HG03060 (cell line): ENCODE measurements at regions not wholly inside any gene's neighbourhood (a gene's known extent, or its start where the extent isn't known, plus 50 kb on each side); places are given as distances from the start of the nearest gene placed in this dataset.
"Not testable (repeated sequence)": the region's sequence is repeated elsewhere in the genome, so short reads cannot be mapped to it uniquely, and the experiment has no call there.

Experiments
- ATAC-seq: cut with Tn5 transposase; IDR thresholded peaks from one replicate; pipeline ENCODE4 v1.9.1; 2021; ENCODE audit warnings: low read depth, moderate number of reproducible peaks; ENCODE audit not compliant: unreplicated experiment

DNA sequence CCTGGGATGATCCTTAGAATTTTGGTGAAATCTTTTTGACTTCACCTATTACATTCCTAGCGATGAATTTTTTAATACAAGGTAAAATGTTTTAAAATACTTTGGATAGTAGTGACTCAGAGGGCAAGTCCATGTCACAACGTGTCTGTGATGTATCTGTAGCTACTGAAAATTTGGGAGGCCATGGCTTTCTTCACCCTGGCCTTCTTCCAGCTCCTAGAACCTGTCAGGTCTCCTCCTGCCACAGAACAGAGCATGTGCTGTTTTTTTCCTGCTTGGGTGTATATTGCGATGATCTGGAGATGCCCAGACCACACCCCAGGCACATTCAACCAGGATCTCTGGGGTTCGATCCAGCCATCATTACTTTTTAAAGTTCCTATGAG, 194.4 kb downstream of the BTBD3 start:
- no peak for ATAC-seq

DNA sequence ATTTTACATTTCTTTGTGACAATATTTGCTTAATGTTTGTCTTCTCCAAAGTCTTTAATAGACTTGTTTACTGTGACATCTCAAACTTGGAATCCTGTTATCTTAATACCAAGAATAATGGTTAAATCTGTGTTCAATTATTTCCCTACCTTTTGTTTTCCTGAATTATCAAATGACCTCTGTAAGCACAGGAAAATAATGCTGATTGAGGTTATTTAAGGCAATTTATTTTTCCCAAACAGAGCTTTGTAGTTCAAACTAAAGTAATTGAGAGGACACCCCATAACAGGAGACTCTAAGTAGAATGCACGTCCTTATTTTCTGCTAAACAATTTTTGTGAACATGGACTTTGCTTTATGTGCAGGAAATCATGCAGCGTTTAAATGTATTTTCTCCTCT, 195.0 kb downstream of the BTBD3 start:
- no peak for ATAC-seq

DNA sequence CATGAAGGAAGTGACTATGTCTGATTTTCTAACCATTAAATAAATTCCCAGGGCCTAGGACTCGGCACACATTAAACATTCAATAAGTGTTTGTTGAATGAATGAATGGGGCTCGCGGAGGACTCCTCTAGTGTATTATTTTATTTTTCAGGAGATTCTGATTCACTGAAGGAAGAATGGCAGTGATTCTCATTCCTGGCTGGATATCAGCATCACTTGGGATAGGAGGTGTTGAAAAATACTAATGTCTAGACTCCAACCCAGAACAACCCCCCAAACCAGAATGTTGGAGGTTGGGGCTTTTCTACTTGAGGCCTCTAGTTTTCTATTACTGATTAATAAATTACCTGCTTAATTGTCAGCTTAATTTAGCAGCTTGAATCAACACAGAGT, 195.4 kb downstream of the BTBD3 start:
- no peak for ATAC-seq

DNA sequence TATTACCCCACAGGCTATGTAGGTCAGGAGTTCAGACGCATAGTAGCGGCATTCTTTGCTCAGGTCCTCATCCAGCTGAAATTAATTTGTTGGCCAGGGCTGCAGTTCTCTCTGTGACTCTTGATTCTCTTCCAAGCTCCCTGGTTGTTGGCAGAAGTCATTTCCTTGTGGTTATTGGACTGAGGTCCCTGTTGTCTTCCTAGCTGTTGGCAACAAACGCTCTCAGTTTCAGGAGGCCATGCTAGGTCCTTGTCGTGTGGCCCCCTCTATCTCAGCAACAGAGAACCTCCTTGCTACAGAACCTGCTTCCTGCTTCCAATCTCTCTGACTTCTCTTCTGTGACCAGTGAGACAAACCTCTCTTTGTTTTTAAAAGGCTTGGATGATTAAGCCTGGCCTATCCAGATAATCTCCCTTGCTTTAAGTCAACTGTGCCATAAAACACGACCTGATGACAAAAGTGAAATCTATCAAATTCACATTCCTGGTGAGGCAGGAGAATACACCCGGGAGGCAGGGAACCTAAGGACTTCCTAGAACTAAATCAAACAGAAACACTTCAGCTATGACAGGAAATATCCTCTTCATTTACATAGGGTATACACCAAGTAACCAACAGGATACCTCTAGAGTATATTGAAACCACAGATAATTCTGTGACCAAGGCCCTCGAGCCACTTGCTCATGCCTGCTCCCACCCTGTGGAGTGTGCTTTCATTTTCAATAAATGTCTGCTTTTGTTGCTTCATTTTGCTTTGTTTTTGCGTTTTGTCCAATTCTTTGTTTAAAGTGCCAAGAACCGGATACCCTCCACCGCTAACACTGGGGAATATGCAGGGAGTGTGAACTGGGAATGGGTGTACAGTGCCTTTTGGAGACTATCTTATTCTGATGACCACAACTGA, 196.0 kb downstream of the BTBD3 start:
- ATAC-seq = no peak

DNA sequence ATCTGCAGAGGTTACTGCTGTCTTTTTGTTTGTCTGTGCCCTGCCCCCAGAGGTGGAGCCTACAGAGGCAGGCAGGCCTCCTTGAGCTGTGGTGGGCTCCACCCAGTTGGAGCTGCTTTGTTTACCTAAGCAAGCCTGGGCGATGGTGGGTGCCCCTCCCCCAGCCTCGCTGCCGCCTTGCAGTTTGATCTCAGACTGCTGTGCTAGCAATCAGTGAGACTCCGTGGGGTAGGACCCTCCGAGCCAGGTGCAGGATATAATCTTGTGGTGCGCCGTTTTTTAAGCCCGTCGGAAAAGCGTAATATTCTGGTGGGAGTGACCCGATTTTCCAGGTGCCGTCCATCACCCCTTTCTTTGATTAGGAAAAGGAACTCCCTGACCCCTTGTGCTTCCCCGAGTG, 211.4 kb downstream of the BTBD3 start:
- not testable (repeated sequence) for ATAC-seq

DNA sequence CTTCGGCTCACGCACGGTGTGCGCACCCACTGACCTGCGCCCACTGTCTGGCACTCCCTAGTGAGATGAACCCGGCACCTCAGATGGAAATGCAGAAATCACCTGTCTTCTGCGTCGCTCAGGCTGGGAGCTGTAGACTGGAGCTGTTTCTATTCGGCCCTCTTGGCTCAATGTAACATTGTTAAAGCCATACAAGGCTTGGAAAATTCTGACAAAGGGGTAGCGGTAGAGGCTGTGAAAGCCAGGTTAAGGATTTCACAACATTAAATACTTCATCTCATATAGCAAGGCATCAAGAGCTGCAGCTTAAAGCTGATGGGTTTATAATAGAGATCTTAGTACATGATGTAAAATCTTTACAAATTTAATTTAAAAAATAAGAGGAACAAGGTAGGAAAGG, 211.8 kb downstream of the BTBD3 start:
- not testable (repeated sequence) for ATAC-seq

DNA sequence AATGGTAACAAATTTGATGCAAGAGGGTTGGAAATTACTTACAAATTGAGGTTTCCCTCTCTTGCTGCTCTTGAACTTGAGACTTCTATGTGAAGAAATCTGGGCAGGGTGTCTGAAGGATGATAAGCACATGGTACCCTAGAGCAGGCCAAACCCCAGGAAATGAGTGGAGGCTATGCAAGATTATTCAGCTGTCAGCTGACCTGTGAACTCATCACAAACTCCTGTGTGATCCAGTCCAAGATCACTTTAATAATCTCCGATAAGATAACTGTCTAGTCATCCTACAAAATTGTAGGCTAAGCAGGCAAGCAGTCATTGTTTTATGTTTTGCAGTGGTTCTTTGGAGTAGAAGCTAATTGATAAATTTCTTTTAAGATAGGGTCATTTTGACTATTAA, 213.1 kb downstream of the BTBD3 start:
- no peak for ATAC-seq

DNA sequence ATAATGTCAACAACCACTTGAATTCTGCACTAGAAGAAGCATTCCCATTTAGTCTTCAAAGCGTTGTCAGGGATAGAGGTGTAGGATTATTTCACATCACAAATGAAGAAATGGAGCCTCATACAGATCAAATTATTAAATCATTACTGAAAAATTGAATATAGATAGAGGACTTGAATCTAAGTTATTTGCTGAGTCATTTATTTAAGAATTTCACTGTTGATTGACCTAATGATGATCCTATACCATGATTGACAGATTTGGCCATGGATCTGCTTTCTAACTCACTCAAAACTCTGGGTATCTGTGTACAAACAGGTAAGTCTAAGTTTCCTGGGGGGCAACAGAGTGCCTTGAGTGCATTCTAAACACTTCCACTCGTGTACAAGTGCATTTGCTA, 215.9 kb downstream of the BTBD3 start:
- ATAC-seq = no peak

DNA sequence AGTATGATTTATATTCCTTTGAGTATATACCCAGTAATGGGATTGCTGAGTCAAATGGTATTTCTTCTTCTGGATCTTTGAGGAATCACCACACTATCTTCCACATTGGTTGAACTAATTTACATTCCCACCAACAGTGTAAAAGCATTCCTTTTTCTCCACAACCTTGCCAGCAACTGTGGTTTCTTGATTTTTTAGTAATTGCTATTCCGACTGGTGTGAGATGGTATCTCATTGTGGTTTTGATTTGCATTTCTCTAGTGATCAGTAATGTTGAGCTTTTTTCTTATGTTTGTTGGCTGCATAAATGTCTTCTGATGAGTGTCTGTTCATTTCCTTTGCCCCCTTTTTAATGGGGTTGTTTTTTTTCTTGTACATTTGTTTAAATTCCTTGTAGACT, 228.3 kb downstream of the BTBD3 start:
- ATAC-seq = not testable (repeated sequence)

DNA sequence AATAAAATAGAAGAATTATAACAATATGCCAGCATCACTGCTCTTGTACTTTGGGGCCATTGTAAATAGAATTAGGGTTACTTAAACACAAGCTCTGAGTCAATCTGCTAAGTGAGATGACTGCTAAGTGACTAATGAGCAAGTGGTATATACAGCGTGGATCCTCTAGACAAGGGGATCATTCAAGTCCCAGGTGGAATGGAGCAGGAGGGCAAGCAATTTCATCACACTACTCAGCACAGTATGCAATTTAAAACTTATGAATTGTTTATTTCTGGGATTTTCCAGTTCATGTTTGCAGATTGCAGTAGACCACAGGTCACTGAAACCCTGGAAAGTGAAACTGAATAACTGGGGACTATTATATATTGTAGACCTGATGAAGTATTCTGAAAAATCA, 235.3 kb downstream of the BTBD3 start:
- ATAC-seq = no peak

DNA sequence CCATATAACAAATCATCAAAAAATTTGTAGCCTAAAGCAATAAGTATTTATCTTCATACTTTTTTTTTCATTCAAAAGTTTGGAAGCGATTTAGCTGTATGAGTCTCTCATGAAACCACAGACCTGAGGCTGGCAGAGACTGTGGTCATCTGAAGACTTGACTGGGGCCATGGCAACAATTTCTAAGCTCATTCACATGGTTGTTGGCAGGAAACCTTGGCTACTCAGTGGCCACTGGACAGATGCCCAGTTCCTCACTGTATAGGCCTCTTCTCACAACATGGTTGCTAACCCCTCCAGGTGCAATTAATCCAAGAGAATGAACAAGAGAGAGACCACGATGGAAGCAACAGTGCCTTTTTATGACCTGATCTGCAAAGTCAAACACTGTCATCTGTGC, 235.9 kb downstream of the BTBD3 start:
- ATAC-seq = no peak

DNA sequence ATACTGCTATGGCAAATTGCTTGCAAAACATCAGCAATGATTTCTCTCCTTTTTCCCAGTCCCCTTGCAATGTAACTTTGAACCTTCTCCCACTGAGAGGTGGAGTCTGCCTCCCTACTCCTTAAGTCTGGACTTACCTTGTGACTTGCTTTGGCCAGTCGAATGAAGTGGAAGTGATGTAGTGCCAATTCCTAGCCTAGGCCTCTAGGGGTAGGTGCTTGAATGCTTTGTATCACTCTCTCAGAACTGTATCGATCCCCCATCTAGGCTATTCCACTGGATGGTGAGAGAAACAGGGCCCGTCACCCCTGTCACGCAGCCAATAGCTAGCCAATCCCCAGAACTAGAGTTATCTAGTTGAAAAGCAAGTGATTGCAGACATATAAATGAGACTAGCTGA, 238.6 kb downstream of the BTBD3 start:
- no peak for ATAC-seq

DNA sequence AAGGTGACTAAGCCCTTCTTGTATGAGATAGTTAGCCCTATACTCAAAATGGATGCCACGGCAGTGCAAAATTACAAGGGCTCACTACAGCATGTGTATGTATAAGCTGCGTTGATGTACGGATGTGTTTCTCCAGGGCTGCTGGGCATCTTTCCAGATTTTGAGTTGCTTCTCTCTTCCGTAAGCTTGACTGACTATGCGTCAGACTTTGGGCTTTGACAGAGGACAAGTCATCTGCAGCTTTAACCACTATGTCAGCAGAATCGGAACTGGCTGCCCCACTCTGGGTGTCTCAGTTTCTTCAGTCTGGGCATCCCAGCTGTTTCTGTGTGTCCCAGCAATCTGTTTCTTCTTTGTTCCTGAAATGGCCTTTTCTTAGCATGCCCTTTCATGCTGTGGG, 241.6 kb downstream of the BTBD3 start:
- no peak for ATAC-seq

DNA sequence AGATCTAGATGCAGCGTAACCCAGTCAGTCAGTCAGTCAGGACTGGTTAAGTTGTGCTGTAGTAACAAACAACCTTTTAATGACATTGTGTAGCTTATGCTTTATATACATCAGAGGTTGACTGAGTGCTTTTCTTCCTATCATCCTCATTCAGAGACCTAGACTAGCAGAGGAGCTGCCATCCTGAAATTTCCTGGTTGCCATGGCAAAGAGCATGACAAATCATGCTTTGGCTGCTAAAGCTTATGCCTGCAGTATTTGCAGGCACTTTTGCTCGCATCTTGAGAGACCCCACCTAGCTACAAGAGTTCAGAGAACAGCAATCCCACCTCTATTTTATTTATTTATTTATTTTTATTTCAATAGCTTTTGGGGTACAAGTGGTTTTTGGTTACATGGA, 244.0 kb downstream of the BTBD3 start:
- ATAC-seq = no peak

DNA sequence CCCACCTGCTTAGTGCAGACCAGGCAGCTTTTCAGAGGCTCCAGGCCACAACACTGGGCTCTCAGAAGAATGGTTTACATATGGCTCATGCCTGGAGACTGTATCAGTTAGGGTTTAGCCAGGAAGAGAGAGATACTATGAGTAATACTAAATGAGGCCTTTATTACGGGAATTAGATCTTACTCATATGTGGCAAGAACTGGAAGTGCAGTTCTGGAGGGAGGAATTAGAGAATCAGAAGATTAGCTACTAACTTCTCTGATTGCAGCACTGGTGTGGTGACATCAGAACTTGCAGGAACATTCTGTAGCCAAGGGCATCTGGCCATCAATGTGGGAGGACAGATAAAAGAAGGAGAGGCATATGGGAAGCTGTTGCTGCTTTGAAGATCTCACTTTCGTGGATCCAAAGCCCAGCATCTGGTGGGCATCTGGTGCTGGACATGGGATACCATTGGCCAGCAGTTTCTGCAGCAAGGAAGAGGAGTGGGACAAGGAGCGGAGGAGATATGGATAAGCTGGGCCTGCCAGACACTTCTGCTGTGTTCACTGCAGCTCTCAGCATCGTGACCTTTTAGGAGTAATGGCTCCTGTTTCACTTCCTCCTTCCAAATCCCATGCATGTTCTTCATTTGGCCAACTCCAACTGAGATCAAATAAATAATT, 248.5 kb downstream of the BTBD3 start:
- ATAC-seq = no peak

DNA sequence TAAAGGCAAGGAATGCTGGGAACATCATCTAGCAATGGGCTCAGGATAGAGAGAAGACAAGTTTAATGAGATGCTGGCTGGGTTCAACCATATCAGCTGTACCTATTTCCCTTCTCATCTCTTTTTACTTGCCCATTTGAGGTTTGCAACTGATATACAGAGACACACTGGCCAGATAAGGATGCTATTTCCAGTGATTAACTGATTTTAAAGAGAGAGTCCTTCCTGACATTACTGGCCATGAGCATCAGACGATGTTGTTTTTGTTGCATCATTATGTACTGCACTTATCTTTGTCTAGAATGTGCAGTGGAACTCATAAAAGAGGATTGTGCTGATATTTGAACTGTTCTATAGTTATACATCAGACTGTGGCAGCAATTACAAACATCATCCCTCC, 252.7 kb downstream of the BTBD3 start:
- no peak for ATAC-seq

DNA sequence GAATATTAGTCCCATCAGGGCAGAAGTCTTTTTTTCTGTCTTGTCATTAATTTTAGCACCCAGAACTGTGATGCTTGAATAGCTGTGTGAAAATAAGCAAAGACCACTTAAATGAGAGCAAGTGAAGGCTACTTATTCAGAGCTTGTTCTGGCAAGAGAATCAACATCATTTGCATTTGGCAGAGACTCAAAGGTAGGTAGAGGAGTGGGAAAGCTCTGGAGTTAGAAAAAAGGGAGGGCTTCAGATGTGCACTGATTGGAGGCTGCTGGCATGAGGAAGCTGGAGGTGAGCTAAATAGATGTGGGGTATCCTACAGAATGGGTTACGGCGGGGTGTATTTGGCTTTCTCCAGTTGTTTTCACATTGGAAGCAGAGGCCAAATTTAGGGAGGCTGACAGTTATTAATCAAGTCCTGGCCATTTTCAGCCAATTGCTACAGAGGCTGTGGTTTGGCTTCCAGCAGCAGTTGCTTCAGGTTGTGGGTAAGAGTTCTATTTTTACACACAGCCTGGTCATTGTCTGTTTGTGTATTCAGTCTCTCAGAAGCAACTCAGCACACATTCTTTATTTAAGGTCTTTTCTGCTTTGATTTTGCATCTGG, 254.3 kb downstream of the BTBD3 start:
- ATAC-seq = no peak

DNA sequence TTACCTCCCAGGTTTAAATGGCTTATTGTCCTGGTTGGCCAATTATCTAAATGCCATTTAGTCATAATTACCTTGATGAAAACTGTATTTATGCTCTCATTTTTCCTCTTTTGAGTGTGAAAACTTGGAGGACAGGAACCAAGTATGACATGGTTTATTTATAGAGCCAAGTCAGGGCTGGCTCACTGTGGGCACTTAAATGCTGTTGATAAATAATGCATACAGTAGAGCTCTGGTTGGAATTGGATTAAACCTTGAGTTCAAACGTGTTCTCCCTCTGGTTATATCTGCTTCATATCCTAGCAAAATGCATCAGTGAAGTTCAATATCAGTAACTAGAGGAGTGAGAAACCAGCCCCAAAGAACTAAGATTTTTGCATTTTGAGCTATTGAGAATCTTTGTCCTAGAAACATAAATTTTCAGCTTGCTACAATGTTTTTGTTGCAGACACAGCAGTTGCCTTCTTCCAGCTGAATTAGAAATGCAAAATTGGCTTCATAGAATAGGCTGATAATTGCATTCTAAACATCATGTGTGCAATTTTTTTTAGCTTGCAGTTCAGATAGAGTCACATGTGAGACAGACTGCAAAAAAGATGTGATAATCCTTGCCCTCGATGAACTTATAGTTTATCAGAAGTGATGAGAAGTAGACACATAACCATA, 255.8 kb downstream of the BTBD3 start:
- no peak for ATAC-seq

DNA sequence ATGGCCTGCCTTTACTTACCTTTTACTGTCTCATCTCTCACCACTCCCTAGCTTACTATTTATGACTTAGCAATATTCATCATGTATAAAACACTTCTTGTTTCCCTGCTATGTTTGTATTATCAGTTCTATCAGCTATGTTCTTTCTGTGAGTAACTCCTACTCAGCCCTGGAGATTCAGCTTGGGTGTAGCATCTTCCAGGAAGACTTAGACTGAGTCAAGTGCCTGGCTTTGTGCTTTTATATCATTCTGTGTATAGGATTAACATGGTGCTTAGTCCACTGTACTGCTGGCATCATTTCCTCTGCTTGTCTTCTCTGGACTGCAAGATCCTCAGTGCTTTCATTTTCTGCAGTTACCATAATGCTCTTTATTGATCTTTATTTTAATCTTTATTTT, 257.8 kb downstream of the BTBD3 start:
- ATAC-seq = no peak

DNA sequence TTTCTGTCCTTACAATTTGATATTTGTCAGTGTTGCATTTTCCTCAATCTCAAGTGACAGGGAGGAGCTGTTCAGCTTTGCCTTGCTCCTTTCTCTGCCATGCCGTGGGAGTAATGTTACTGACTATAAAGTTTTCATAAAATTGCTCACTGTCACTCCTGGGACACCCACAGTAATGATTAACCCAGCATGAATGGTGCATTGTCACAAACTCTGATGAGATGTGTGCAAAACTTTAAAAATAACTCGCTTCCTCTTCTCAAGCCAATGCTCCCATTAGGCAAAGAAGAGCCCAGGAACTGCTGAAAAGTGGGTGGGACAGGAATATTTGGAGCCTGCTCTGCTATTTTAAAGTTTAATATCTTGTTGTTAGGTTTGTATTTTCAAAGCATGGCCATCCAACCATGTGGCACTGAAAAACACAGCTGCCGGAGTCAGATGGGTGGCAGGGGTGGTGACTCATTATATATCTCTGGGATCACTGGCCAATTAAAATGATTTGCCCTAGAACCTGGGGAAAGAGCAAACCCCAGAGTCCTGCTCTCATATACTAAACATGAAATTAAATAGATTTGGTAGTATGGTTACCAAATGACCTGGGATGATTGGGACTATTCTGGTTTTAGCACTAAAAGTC, 260.1 kb downstream of the BTBD3 start:
- no peak for ATAC-seq

DNA sequence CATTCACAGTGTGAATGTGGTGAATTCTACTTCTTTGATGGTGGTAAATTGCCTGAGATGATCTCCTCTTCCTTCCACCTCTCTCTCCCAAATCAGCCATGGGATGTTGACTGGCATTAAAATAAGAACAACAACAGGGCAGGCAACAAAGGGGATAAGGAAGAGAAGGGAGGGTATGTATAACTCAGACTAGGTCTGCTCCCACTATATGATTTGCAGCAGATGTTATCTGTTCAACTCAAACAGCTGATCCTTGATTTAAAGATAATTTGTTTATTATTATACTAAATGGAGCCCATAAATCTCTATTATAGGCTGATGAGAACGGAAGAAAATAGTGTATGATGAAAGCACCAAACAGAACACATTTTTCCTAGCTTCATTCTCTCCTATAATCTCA, 262.0 kb downstream of the BTBD3 start:
- ATAC-seq = no peak
